ENCODE measurements at regions not wholly inside any gene's neighbourhood (a gene's known extent, or its start where the extent isn't known, plus 50 kb on each side); places are given as distances from the start of the nearest gene placed in this dataset.

- no peak for DNase-seq
These were observed 263.7 kb downstream of the SLITRK6 start for GRCh38 chr13:85535316-85536084.

- DNase-seq, result no peak
These were observed 265.3 kb downstream of the SLITRK6 start for GRCh38 chr13:85533911-85534310.

GRCh38 chr13:85529218-85529594 lies 270.0 kb downstream of the SLITRK6 start:
- no peak for DNase-seq

- no peak for DNase-seq
These were observed 270.6 kb downstream of the SLITRK6 start for GRCh38 chr13:85528491-85529217.

- no peak for DNase-seq
These were observed 271.9 kb downstream of the SLITRK6 start for GRCh38 chr13:85527316-85527715.

GRCh38 chr13:85525411-85525810 lies 273.8 kb downstream of the SLITRK6 start:
- DNase-seq, result no peak

GRCh38 chr13:85521657-85522056 lies 277.6 kb downstream of the SLITRK6 start:
- no peak for DNase-seq

- no peak for DNase-seq
These were observed 278.8 kb downstream of the SLITRK6 start for GRCh38 chr13:85520445-85520844.

- DNase-seq, result no peak
These were observed 279.9 kb downstream of the SLITRK6 start for GRCh38 chr13:85519363-85519762.

- no peak for DNase-seq
These were observed 286.8 kb downstream of the SLITRK6 start for GRCh38 chr13:85512421-85512820.

- no peak for DNase-seq
These were observed 289.7 kb downstream of the SLITRK6 start for GRCh38 chr13:85509512-85509911.

GRCh38 chr13:85508683-85509329 lies 290.4 kb downstream of the SLITRK6 start:
- no peak for DNase-seq

GRCh38 chr13:85503797-85504196 lies 295.4 kb downstream of the SLITRK6 start:
- DNase-seq, result no peak

- DNase-seq, result no peak
These were observed 297.6 kb downstream of the SLITRK6 start for GRCh38 chr13:85501616-85502015.

- DNase-seq, result no peak
These were observed 298.4 kb downstream of the SLITRK6 start for GRCh38 chr13:85500696-85501256.

GRCh38 chr13:85498774-85499173 lies 300.4 kb downstream of the SLITRK6 start:
- no peak for DNase-seq

- no peak for DNase-seq
These were observed 301.6 kb downstream of the SLITRK6 start for GRCh38 chr13:85497652-85498051.

- no peak for DNase-seq
These were observed 306.9 kb downstream of the SLITRK6 start for GRCh38 chr13:85492283-85492682.

- DNase-seq, result no peak
These were observed 312.6 kb downstream of the SLITRK6 start for GRCh38 chr13:85486663-85487062.

GRCh38 chr13:85473144-85473543 lies 326.1 kb downstream of the SLITRK6 start:
- no peak for DNase-seq

- DNase-seq, result no peak
These were observed 329.9 kb downstream of the SLITRK6 start for GRCh38 chr13:85469320-85469719.

GRCh38 chr13:85462792-85463425 lies 336.3 kb downstream of the SLITRK6 start:
- no peak for DNase-seq

- DNase-seq, result no peak
These were observed 337.6 kb downstream of the SLITRK6 start for GRCh38 chr13:85461621-85462020.
